NCI-H774 (cell line): ENCODE measurements at regions not wholly inside any gene's neighbourhood (a gene's known extent, or its start where the extent isn't known, plus 50 kb on each side); places are given as distances from the start of the nearest gene placed in this dataset.
"Not testable (repeated sequence)": the region's sequence is repeated elsewhere in the genome, so short reads cannot be mapped to it uniquely, and the experiment has no call there.

ENCODE experiments used
- DNase-seq: peaks from one replicate; lab custom pipeline; 2025; lab: John Stamatoyannopoulos, UW

- DNase-seq: not testable (repeated sequence)
Observed at GRCh38 chr4:126930059-126930458, 702.7 kb upstream of the INTU start.

- no peak for DNase-seq
Observed at GRCh38 chr4:126935801-126936200, 697.0 kb upstream of the INTU start.

GRCh38 chr4:126937342-126937741, 695.4 kb upstream of the INTU start:
- no peak for DNase-seq

- no peak for DNase-seq
Observed at GRCh38 chr4:126937846-126938422, 694.8 kb upstream of the INTU start.

GRCh38 chr4:126939401-126939800, 693.4 kb upstream of the INTU start:
- no peak for DNase-seq

- DNase-seq: no peak
Observed at GRCh38 chr4:126947536-126947935, 685.2 kb upstream of the INTU start.

GRCh38 chr4:126954537-126955291, 678.0 kb upstream of the INTU start:
- no peak for DNase-seq

- DNase-seq: no peak
Observed at GRCh38 chr4:126955292-126956183, 677.2 kb upstream of the INTU start.

- no peak for DNase-seq
Observed at GRCh38 chr4:126956184-126956897, 676.4 kb upstream of the INTU start.

- DNase-seq: no peak
Observed at GRCh38 chr4:126957556-126957955, 675.2 kb upstream of the INTU start.

GRCh38 chr4:126957987-126958386, 674.8 kb upstream of the INTU start:
- DNase-seq: no peak

- DNase-seq: no peak
Observed at GRCh38 chr4:126958482-126958881, 674.3 kb upstream of the INTU start.

- no peak for DNase-seq
Observed at GRCh38 chr4:126959056-126959745, 673.6 kb upstream of the INTU start.

- no peak for DNase-seq
Observed at GRCh38 chr4:126960760-126961159, 672.0 kb upstream of the INTU start.

GRCh38 chr4:126961661-126962060, 671.1 kb upstream of the INTU start:
- DNase-seq: no peak

GRCh38 chr4:126965877-126966276, 666.9 kb upstream of the INTU start:
- DNase-seq: no peak

GRCh38 chr4:126969360-126970235, 663.2 kb upstream of the INTU start:
- no peak for DNase-seq

- no peak for DNase-seq
Observed at GRCh38 chr4:126973201-126973600, 659.6 kb upstream of the INTU start.

GRCh38 chr4:126976850-126977632, 655.7 kb upstream of the INTU start:
- no peak for DNase-seq

GRCh38 chr4:126986005-126986404, 646.8 kb upstream of the INTU start:
- DNase-seq: no peak
